Ascending aorta (tissue), 2 donors: ENCODE measurements at regions not wholly inside any gene's neighbourhood (a gene's known extent, or its start where the extent isn't known, plus 50 kb on each side); places are given as distances from the start of the nearest gene placed in this dataset.
"Not testable (repeated sequence)": the region's sequence is repeated elsewhere in the genome, so short reads cannot be mapped to it uniquely, and the experiment has no call there.

Source experiments
- DNase-seq, 2 donors: peaks; one replicate each; pipeline ENCODE4 v3.0.0-alpha.2; 2019; ENCODE audit warnings: low spot score in 2 of 2
- H3K27ac ChIP-seq, 2 donors: fragments of 200-600 bp; sonication (generic); one replicate each; pipeline ENCODE4 v1.5.1; 2016 to 2017; ENCODE audit warnings: mild to moderate bottlenecking in 1 of 2
- H3K27me3 ChIP-seq: fragments of 200-600 bp; sonication (generic); one replicate; pipeline ENCODE4 v1.5.1; 2017
- H3K36me3 ChIP-seq, 2 donors: fragments of 200-600 bp; sonication (generic); one replicate each; pipeline ENCODE4 v1.5.1; 2016
- H3K4me1 ChIP-seq, 2 donors: fragments of 200-600 bp; sonication (generic); one replicate each; pipeline ENCODE4 v1.5.1; 2016 to 2017; ENCODE audit warnings: mild to moderate bottlenecking in 1 of 2
- H3K4me3 ChIP-seq, 2 donors: fragments of 200-600 bp; sonication (generic); one replicate each; pipeline ENCODE4 v1.5.1; 2016 to 2017; ENCODE audit warnings: mild to moderate bottlenecking in 1 of 2
- H3K9me3 ChIP-seq, 2 donors: fragments of 200-600 bp; sonication (generic); one replicate each; pipeline ENCODE4 v1.5.1; 2016
- CTCF ChIP-seq, 3 experiments: fragments of 200-600 bp in 2 of 3; fragments of 450-650 bp in 1 of 3; sonication (generic) in 2 of 3; IDR thresholded peaks; one replicate each; pipeline ENCODE4 v1.5.1; 2016 to 2019; ENCODE audit warnings: antibody characterized with exemption in 3 of 3, mild to moderate bottlenecking in 1 of 3, moderate library complexity in 1 of 3
- intact Hi-C: fragments of 100-400 bp; cut with DNase I; formaldehyde crosslinking; loops from one replicate; pipeline ENCODE4 v1.15.1; 2023

GRCh38 chr7:51869452-51869851 lies 552.8 kb upstream of the COBL start:
- no peak for TF ChIP-seq CTCF (IDR thresholded peaks at IDR 0.05)
- no peak overlapping the region for H3K27ac ChIP-seq
- no peaks in the 10 kb centered on the region for H3K36me3 ChIP-seq
- no peak for DNase-seq
- H3K4me1 ChIP-seq = no peaks in the 10 kb centered on the region
- no peaks in the 10 kb centered on the region for H3K27me3 ChIP-seq
- H3K9me3 ChIP-seq = no peaks in the 10 kb centered on the region
- intact Hi-C loops = no loop called here
- H3K4me3 ChIP-seq = no peak overlapping the region

- Histone ChIP-seq H3K27ac (no peak overlapping the region), H3K9me3 (no peaks in the 10 kb centered on the region), H3K4me1 (no peaks in the 10 kb centered on the region), H3K4me3 (no peak overlapping the region), H3K27me3 (no peaks in the 10 kb centered on the region), H3K36me3 (no peaks in the 10 kb centered on the region)
- TF ChIP-seq CTCF (IDR thresholded peaks at IDR 0.05) = no peak
- no peak for DNase-seq
- intact Hi-C loops = no loop called here
Measured at GRCh38 chr7:51867117-51867516, 550.5 kb upstream of the COBL start.

- Histone ChIP-seq H3K27ac (no peak overlapping the region), H3K27me3 (no peaks in the 10 kb centered on the region), H3K9me3 (no peaks in the 10 kb centered on the region), H3K4me3 (no peak overlapping the region), H3K36me3 (no peaks in the 10 kb centered on the region), H3K4me1 (no peaks in the 10 kb centered on the region)
- TF ChIP-seq CTCF (IDR thresholded peaks at IDR 0.05) = no peak
- intact Hi-C loops = no loop called here
- no peak for DNase-seq
Measured at GRCh38 chr7:51860305-51860704, 543.7 kb upstream of the COBL start.

GRCh38 chr7:51850126-51850525 lies 533.5 kb upstream of the COBL start:
- no peaks in the 10 kb centered on the region for H3K27me3 ChIP-seq

GRCh38 chr7:51847461-51848134 lies 531.0 kb upstream of the COBL start:
- Histone ChIP-seq H3K27me3 (no peaks in the 10 kb centered on the region), H3K27ac (no peak overlapping the region), H3K36me3 (no peaks in the 10 kb centered on the region), H3K4me1 (no peaks in the 10 kb centered on the region), H3K9me3 (no peaks in the 10 kb centered on the region), H3K4me3 (no peak overlapping the region)
- intact Hi-C loops = no loop called here
- no peak for DNase-seq
- TF ChIP-seq CTCF (IDR thresholded peaks at IDR 0.05) = no peak

More at GRCh38 chr7:51850126-51850525, 533.5 kb upstream of the COBL start:
- H3K4me1 ChIP-seq = no peaks in the 10 kb centered on the region
- no peaks in the 10 kb centered on the region for H3K36me3 ChIP-seq
- no peak for TF ChIP-seq CTCF (IDR thresholded peaks at IDR 0.05)
- no peak overlapping the region for H3K4me3 ChIP-seq
- no peaks in the 10 kb centered on the region for H3K9me3 ChIP-seq
- H3K27ac ChIP-seq = no peak overlapping the region
- intact Hi-C loops = no loop called here
- DNase-seq = no peak

- H3K4me1 ChIP-seq, H3K36me3 ChIP-seq, H3K9me3 ChIP-seq, H3K27ac ChIP-seq, intact Hi-C loops, H3K4me3 ChIP-seq, H3K27me3 ChIP-seq, DNase-seq: not testable (repeated sequence)
Measured at GRCh38 chr7:51839130-51839529, 522.5 kb upstream of the COBL start.
